ENCODE measurements at regions not wholly inside any gene's neighbourhood (a gene's known extent, or its start where the extent isn't known, plus 50 kb on each side); places are given as distances from the start of the nearest gene placed in this dataset.

- DNase-seq (ENCODE audit: extremely low read depth, low read depth): no peak
- TF ChIP-seq CTCF (IDR thresholded peaks at IDR 0.05; ENCODE audit: low read depth, low read length): no peak
These were observed 52.0 kb upstream of the SAMSN1 start for GRCh38 chr21:14598065-14598464.

All from AG09319 (cell line).